ENCODE measurements at regions not wholly inside any gene's neighbourhood (a gene's known extent, or its start where the extent isn't known, plus 50 kb on each side); places are given as distances from the start of the nearest gene placed in this dataset.
A peak's percentile ranks its signal among the peaks of the same experiment; 100 is the strongest.

GRCh38 chr14:84543859-84544258 lies 986.1 kb upstream of the FLRT2 start:
- TF ChIP-seq, protein P1, sequence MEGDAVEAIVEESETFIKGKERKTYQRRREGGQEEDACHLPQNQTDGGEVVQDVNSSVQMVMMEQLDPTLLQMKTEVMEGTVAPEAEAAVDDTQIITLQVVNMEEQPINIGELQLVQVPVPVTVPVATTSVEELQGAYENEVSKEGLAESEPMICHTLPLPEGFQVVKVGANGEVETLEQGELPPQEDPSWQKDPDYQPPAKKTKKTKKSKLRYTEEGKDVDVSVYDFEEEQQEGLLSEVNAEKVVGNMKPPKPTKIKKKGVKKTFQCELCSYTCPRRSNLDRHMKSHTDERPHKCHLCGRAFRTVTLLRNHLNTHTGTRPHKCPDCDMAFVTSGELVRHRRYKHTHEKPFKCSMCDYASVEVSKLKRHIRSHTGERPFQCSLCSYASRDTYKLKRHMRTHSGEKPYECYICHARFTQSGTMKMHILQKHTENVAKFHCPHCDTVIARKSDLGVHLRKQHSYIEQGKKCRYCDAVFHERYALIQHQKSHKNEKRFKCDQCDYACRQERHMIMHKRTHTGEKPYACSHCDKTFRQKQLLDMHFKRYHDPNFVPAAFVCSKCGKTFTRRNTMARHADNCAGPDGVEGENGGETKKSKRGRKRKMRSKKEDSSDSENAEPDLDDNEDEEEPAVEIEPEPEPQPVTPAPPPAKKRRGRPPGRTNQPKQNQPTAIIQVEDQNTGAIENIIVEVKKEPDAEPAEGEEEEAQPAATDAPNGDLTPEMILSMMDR (IDR thresholded peaks at IDR 0.05; ENCODE audit: control extremely low read depth, extremely low read depth), result no peak
- DNase-seq (peak in 1 of 3 donors; percentile 14), ATAC-seq (ENCODE audit: insufficient read depth, low FRiP score) (no peak)
- WGBS, 2 donors, result 80 to 87% methylated on average over 1 of the region's 1 CpG
- Histone ChIP-seq H3K27ac (ENCODE audit: low read depth in 1 of 2, low read length in 1 of 2) (no peak overlapping the region), H3K9me3 (ENCODE audit: control insufficient read depth in 4 of 4, insufficient read depth in 3 of 4, low read length in 3 of 4) (no peaks in the 10 kb centered on the region), H3K36me3 (ENCODE audit: control insufficient read depth in 4 of 4, insufficient read depth in 4 of 4, low read length in 4 of 4) (no peaks in the 10 kb centered on the region), H3K4me1 (ENCODE audit: control insufficient read depth in 5 of 5, insufficient read depth in 5 of 5, low read length in 5 of 5) (no peaks in the 10 kb centered on the region), H3K9ac (ENCODE audit: insufficient read depth in 1 of 2, low read length in 2 of 2) (no peak overlapping the region), H3K27me3 (ENCODE audit: control insufficient read depth in 3 of 3, insufficient read depth in 3 of 3, low read length in 2 of 3) (no peaks in the 10 kb centered on the region), H3K4me3 (no peak overlapping the region)

GRCh38 chr14:84544486-84545131 lies 985.3 kb upstream of the FLRT2 start:
- no peak overlapping the region for H3K27ac ChIP-seq (ENCODE audit: low read depth in 1 of 2, low read length in 1 of 2)
- 74 to 77% methylated on average over 6 of the region's 6 CpGs for WGBS, 2 donors
- DNase-seq, result no peak
- H3K4me1 ChIP-seq (ENCODE audit: control insufficient read depth in 5 of 5, insufficient read depth in 5 of 5, low read length in 5 of 5), result no peaks in the 10 kb centered on the region
- H3K27me3 ChIP-seq (ENCODE audit: control insufficient read depth in 3 of 3, insufficient read depth in 3 of 3, low read length in 2 of 3), result no peaks in the 10 kb centered on the region
- H3K9me3 ChIP-seq (ENCODE audit: control insufficient read depth in 4 of 4, insufficient read depth in 3 of 4, low read length in 3 of 4), result no peaks in the 10 kb centered on the region
- no peaks in the 10 kb centered on the region for H3K36me3 ChIP-seq (ENCODE audit: control insufficient read depth in 4 of 4, insufficient read depth in 4 of 4, low read length in 4 of 4)
- H3K9ac ChIP-seq (ENCODE audit: insufficient read depth in 1 of 2, low read length in 2 of 2), result no peak overlapping the region
- no peak overlapping the region for H3K4me3 ChIP-seq
- no peak for ATAC-seq (ENCODE audit: insufficient read depth, low FRiP score)
- TF ChIP-seq, protein P1 (IDR thresholded peaks at IDR 0.05; ENCODE audit: control extremely low read depth, extremely low read depth), result no peak

DNA sequence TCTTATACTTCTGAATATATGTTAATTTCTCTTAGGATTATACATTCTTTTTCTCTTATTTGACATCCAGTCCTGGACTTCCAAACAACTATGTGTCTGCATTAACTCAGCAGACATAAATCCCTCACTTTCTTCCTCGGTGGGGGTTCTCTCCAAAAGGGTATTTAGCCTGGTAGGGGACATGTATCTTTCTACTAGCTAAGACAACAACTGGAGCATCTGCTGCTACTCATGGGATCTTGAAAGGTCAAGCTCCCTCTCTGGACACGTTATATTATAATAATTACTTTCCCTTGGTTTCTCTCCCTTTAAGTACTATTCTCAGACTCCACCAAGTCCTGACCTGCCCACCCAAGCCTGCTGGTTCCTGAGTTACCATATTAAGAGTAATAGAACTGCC lies 983.7 kb upstream of the FLRT2 start:
- no peak overlapping the region for H3K9ac ChIP-seq (ENCODE audit: insufficient read depth in 1 of 2, low read length in 2 of 2)
- H3K27me3 ChIP-seq (ENCODE audit: control insufficient read depth in 3 of 3, insufficient read depth in 3 of 3, low read length in 2 of 3), result no peaks in the 10 kb centered on the region
- no peak overlapping the region for H3K27ac ChIP-seq (ENCODE audit: low read depth in 1 of 2, low read length in 1 of 2)
- DNase-seq, result no peak
- no peak for ATAC-seq (ENCODE audit: insufficient read depth, low FRiP score)
- no peaks in the 10 kb centered on the region for H3K9me3 ChIP-seq (ENCODE audit: control insufficient read depth in 4 of 4, insufficient read depth in 3 of 4, low read length in 3 of 4)
- TF ChIP-seq, protein P1 (IDR thresholded peaks at IDR 0.05; ENCODE audit: control extremely low read depth, extremely low read depth), result no peak
- H3K4me3 ChIP-seq, result no peak overlapping the region
- no peaks in the 10 kb centered on the region for H3K4me1 ChIP-seq (ENCODE audit: control insufficient read depth in 5 of 5, insufficient read depth in 5 of 5, low read length in 5 of 5)
- 67 to 85% methylated on average over 2 of the region's 2 CpGs for WGBS, 2 donors
- no peaks in the 10 kb centered on the region for H3K36me3 ChIP-seq (ENCODE audit: control insufficient read depth in 4 of 4, insufficient read depth in 4 of 4, low read length in 4 of 4)

DNA sequence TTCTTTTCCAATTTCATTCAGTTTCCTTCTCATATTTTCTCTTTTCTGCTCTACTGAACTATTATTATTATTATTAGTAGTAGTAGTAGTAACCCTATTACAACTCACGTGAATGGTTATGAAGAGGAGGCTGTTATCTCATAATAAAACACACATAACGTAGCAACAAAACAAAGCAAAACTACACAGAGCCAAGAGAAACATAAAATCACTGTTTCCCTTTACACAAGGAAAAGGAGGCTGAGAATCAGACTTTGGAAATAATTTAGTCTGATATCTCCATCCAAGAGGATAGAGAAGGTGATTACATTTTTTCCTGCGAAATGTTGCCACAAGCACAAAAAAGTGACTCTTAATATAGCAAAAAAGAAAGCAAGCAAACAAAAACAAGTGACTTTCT lies 975.8 kb upstream of the FLRT2 start:
- WGBS, 2 donors, result 78 to 87% methylated on average over 3 of the region's 3 CpGs
- Histone ChIP-seq H3K27ac (ENCODE audit: low read depth in 1 of 2, low read length in 1 of 2) (no peak overlapping the region), H3K4me3 (no peak overlapping the region), H3K9ac (ENCODE audit: insufficient read depth in 1 of 2, low read length in 2 of 2) (no peak overlapping the region), H3K9me3 (ENCODE audit: control insufficient read depth in 4 of 4, insufficient read depth in 3 of 4, low read length in 3 of 4) (peaks cover 0 to 4% (median 0%) of the 10 kb centered on the region in 4 donors), H3K36me3 (ENCODE audit: control insufficient read depth in 4 of 4, insufficient read depth in 4 of 4, low read length in 4 of 4) (no peaks in the 10 kb centered on the region), H3K27me3 (ENCODE audit: control insufficient read depth in 3 of 3, insufficient read depth in 3 of 3, low read length in 2 of 3) (no peaks in the 10 kb centered on the region), H3K4me1 (ENCODE audit: control insufficient read depth in 5 of 5, insufficient read depth in 5 of 5, low read length in 5 of 5) (no peaks in the 10 kb centered on the region)
- ATAC-seq (ENCODE audit: insufficient read depth, low FRiP score), result no peak
- TF ChIP-seq, protein P1 (IDR thresholded peaks at IDR 0.05; ENCODE audit: control extremely low read depth, extremely low read depth), result no peak
- DNase-seq, result no peak
